ENCODE measurements at regions not wholly inside any gene's neighbourhood (a gene's known extent, or its start where the extent isn't known, plus 50 kb on each side); places are given as distances from the start of the nearest gene placed in this dataset.

DNA sequence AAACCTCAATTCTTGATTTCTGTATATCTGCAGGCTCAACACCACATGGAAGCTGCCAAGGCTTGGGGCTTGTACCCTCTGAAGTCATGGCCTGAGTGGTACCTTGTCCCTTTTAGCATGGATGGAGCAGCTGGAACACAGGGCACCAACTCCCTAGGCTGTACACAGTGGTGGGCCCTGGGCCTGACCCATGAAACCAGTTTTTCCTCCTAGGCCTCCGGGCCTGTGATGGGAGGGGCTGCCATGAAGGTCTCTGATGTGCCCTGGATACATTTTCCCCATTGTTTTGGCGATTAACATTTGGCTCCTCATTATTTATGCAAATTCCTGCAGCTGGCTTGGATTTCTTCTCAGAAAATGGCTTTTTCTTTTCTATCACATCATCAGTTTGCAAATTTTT lies 131.6 kb downstream of the NDFIP2 start:
- TF ChIP-seq CTCF (optimal IDR thresholded peaks at IDR 0.05 in 1 of 3, IDR thresholded peaks at IDR 0.05 in 1 of 3, conservative IDR thresholded peaks at IDR 0.05 in 1 of 3; ENCODE audit: extremely low read depth in 1 of 3, insufficient read depth in 2 of 3, low read length in 3 of 3) (no peak), EZH2 (IDR thresholded peaks at IDR 0.05; ENCODE audit: low read length) (no peak)

Measured in keratinocyte (primary cell).